Stimulated activated effector memory CD8-positive, alpha-beta T cell treated with anti-CD3 and anti-CD28 coated beads, Interleukin-12 subunit alpha, Interleukin-12 subunit beta, amount 100 ng/mL, for 72 hours (primary cell): ENCODE measurements at regions not wholly inside any gene's neighbourhood (a gene's known extent, or its start where the extent isn't known, plus 50 kb on each side); places are given as distances from the start of the nearest gene placed in this dataset.

ENCODE experiments used
- ATAC-seq: fragments of 150-1000 bp; cut with Tn5 transposase; 2 replicates; pipeline ENCODE4 v1.10.0; 2021
- DNase-seq, 2 donors: peaks; one replicate each; pipeline ENCODE4 v3.0.0; 2021 to 2022; ENCODE audit warnings: low spot score in 2 of 2
- H3K27ac Mint-ChIP-seq: one replicate; pipeline ENCODE4 v1.8.0; 2022; ENCODE audit warnings: mild to moderate bottlenecking, mixed read lengths
- H3K36me3 Mint-ChIP-seq: one replicate; pipeline ENCODE4 v1.8.0; 2022; ENCODE audit warnings: mild to moderate bottlenecking, mixed read lengths
- H3K4me1 Mint-ChIP-seq: one replicate; pipeline ENCODE4 v1.8.0; 2022; ENCODE audit warnings: mixed read lengths
- H3K4me3 Mint-ChIP-seq: one replicate; pipeline ENCODE4 v1.8.0; 2022; ENCODE audit warnings: mild to moderate bottlenecking, mixed read lengths
- H3K9me3 Mint-ChIP-seq: one replicate; pipeline ENCODE4 v1.8.0; 2022; ENCODE audit warnings: mixed read lengths

DNA sequence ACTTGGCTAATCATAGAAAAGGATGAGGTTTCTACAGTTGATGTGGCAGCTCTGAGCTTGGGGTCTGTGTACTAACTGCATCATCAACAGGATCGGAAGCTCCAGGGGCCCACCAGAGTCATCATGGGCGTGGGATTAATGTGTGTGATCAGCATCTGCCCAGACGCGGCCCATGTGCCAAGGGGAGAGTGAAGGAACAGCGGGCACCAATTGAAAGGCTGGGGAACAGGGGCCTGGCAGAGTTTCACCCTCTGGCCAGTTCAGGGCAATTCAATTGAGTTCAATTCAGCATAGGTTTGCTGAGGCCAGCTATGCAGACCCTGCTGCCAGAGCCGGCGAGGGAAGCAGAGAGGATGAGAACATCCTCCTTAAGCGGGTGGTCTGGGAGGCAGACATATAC lies 260.0 kb upstream of the AJAP1 start:
- DNase-seq (no peak), ATAC-seq (no peak)
- Mint-ChIP-seq H3K27ac (no peak overlapping the region), H3K4me1 (no peaks in the 10 kb centered on the region), H3K4me3 (no peak overlapping the region), H3K9me3 (peaks cover 2% of the 10 kb centered on the region), H3K36me3 (no peaks in the 10 kb centered on the region)

DNA sequence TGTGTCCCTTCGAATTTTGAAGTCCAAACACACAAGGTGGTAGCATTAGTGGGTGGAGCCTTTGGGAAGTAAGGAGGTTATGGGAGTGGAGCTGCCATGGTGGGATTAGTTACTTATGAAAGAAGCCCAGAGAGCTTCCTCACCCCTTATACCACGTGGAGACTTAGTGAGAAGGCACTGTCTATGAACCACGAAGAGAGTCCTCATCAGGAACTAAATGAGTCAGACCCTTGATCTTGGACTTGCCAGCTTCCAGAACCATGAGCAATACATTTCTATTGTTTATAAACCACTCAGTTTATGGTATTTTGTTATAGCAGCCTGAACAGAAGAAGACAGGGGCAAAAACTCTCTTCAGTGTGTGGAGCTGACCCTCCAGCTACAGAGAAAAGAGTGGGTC lies 259.3 kb upstream of the AJAP1 start:
- no peak overlapping the region for H3K4me3 Mint-ChIP-seq
- ATAC-seq (no peak), DNase-seq (no peak)
- no peaks in the 10 kb centered on the region for H3K4me1 Mint-ChIP-seq
- H3K9me3 Mint-ChIP-seq: peaks cover 2% of the 10 kb centered on the region
- H3K27ac Mint-ChIP-seq: no peak overlapping the region
- no peaks in the 10 kb centered on the region for H3K36me3 Mint-ChIP-seq

GRCh38 chr1:4395676-4396075 lies 258.7 kb upstream of the AJAP1 start:
- ATAC-seq: no peak
- H3K4me3 Mint-ChIP-seq: no peak overlapping the region

GRCh38 chr1:4396551-4396950 lies 257.9 kb upstream of the AJAP1 start:
- no peak for ATAC-seq
- DNase-seq: no peak
- Mint-ChIP-seq H3K36me3 (no peaks in the 10 kb centered on the region), H3K4me3 (no peak overlapping the region), H3K9me3 (peaks cover 2% of the 10 kb centered on the region), H3K27ac (no peak overlapping the region), H3K4me1 (no peaks in the 10 kb centered on the region)

More at GRCh38 chr1:4395676-4396075, 258.7 kb upstream of the AJAP1 start:
- peaks cover 2% of the 10 kb centered on the region for H3K9me3 Mint-ChIP-seq
- H3K4me1 Mint-ChIP-seq: no peaks in the 10 kb centered on the region
- H3K36me3 Mint-ChIP-seq: no peaks in the 10 kb centered on the region
- H3K27ac Mint-ChIP-seq: no peak overlapping the region
- DNase-seq: no peak

DNA sequence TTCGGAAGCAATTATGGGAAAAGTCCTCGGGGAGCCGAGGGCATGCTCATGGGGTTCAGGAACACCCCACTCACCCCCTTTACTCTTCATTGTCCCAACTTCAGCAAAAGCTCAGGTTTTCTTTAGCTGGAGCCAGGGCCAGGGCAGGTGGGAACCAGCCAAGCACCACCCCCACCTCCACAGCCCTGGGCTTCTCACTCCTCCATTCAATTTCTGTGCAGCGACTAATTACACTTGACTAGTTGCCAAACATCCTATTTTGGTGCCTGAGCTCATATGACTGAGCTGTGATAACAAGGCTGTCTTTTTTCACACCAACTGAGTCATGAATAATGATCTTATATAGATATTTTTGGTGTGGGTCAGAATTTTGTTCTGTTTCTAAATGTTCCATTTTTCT lies 257.2 kb upstream of the AJAP1 start:
- peaks cover 2% of the 10 kb centered on the region for H3K9me3 Mint-ChIP-seq
- no peak overlapping the region for H3K27ac Mint-ChIP-seq
- no peaks in the 10 kb centered on the region for H3K4me1 Mint-ChIP-seq
- DNase-seq (no peak), ATAC-seq (no peak)
- H3K4me3 Mint-ChIP-seq: no peak overlapping the region
- no peaks in the 10 kb centered on the region for H3K36me3 Mint-ChIP-seq

GRCh38 chr1:4402032-4402431 lies 252.4 kb upstream of the AJAP1 start:
- no peaks in the 10 kb centered on the region for H3K36me3 Mint-ChIP-seq
- ATAC-seq: no peak

GRCh38 chr1:4404854-4405590 lies 249.4 kb upstream of the AJAP1 start:
- no peaks in the 10 kb centered on the region for H3K4me1 Mint-ChIP-seq
- H3K4me3 Mint-ChIP-seq: no peak overlapping the region
- H3K9me3 Mint-ChIP-seq: no peaks in the 10 kb centered on the region
- DNase-seq (no peak), ATAC-seq (no peak)
- H3K27ac Mint-ChIP-seq: no peak overlapping the region
- no peaks in the 10 kb centered on the region for H3K36me3 Mint-ChIP-seq

More at GRCh38 chr1:4402032-4402431, 252.4 kb upstream of the AJAP1 start:
- DNase-seq: no peak
- H3K9me3 Mint-ChIP-seq: no peaks in the 10 kb centered on the region
- H3K4me1 Mint-ChIP-seq: no peaks in the 10 kb centered on the region
- no peak overlapping the region for H3K27ac Mint-ChIP-seq
- no peak overlapping the region for H3K4me3 Mint-ChIP-seq

GRCh38 chr1:4407851-4408250 lies 246.6 kb upstream of the AJAP1 start:
- no peaks in the 10 kb centered on the region for H3K36me3 Mint-ChIP-seq
- H3K27ac Mint-ChIP-seq: no peak overlapping the region
- no peaks in the 10 kb centered on the region for H3K4me1 Mint-ChIP-seq
- DNase-seq (no peak), ATAC-seq (no peak)
- no peak overlapping the region for H3K4me3 Mint-ChIP-seq
- no peaks in the 10 kb centered on the region for H3K9me3 Mint-ChIP-seq

- H3K36me3 Mint-ChIP-seq: no peaks in the 10 kb centered on the region
- no peak overlapping the region for H3K27ac Mint-ChIP-seq
Measured at GRCh38 chr1:4408380-4408779, 246.0 kb upstream of the AJAP1 start.

GRCh38 chr1:4411862-4412261 lies 242.5 kb upstream of the AJAP1 start:
- no peaks in the 10 kb centered on the region for H3K36me3 Mint-ChIP-seq
- DNase-seq (no peak), ATAC-seq (no peak)
- no peak overlapping the region for H3K27ac Mint-ChIP-seq
- H3K4me3 Mint-ChIP-seq: no peak overlapping the region
- H3K9me3 Mint-ChIP-seq: peaks cover 6% of the 10 kb centered on the region
- no peaks in the 10 kb centered on the region for H3K4me1 Mint-ChIP-seq

More at GRCh38 chr1:4408380-4408779, 246.0 kb upstream of the AJAP1 start:
- ATAC-seq (no peak), DNase-seq (no peak)
- no peaks in the 10 kb centered on the region for H3K9me3 Mint-ChIP-seq
- no peak overlapping the region for H3K4me3 Mint-ChIP-seq
- H3K4me1 Mint-ChIP-seq: no peaks in the 10 kb centered on the region

- no peaks in the 10 kb centered on the region for H3K36me3 Mint-ChIP-seq
- ATAC-seq (no peak), DNase-seq (no peak)
- H3K4me1 Mint-ChIP-seq: no peaks in the 10 kb centered on the region
- H3K9me3 Mint-ChIP-seq: peaks cover 11% of the 10 kb centered on the region
- H3K27ac Mint-ChIP-seq: no peak overlapping the region
- H3K4me3 Mint-ChIP-seq: no peak overlapping the region
Measured at GRCh38 chr1:4415476-4415875, 238.9 kb upstream of the AJAP1 start.

GRCh38 chr1:4416189-4416588 lies 238.2 kb upstream of the AJAP1 start:
- Mint-ChIP-seq H3K27ac (no peak overlapping the region), H3K36me3 (no peaks in the 10 kb centered on the region), H3K9me3 (peaks cover 13% of the 10 kb centered on the region), H3K4me3 (no peak overlapping the region), H3K4me1 (no peaks in the 10 kb centered on the region)
- DNase-seq (no peak), ATAC-seq (no peak)

DNA sequence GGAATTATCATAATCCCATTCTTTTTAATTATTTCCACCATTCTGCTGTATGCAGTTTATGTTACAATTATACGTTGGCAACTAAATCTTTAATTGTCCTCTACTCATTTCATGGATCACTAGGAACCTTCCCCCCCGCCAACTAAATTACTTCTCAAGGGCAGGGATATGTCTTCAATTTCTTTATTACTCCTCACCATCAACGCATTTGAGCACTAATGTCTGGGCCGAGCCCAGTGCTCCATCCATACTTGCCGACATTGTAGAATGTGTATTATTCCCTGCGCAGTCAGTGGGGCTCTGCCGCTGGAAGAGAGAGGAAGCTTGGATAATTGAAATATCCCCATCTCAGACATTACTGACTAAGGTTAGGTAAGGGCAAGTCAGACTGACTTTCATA lies 236.4 kb upstream of the AJAP1 start:
- Mint-ChIP-seq H3K9me3 (peaks cover 13% of the 10 kb centered on the region), H3K4me1 (no peaks in the 10 kb centered on the region), H3K36me3 (no peaks in the 10 kb centered on the region), H3K4me3 (no peak overlapping the region), H3K27ac (no peak overlapping the region)
- ATAC-seq (no peak), DNase-seq (no peak)

- Mint-ChIP-seq H3K4me1 (no peaks in the 10 kb centered on the region), H3K4me3 (no peak overlapping the region), H3K27ac (no peak overlapping the region), H3K9me3 (peaks cover 12% of the 10 kb centered on the region), H3K36me3 (no peaks in the 10 kb centered on the region)
- DNase-seq (no peak), ATAC-seq (no peak)
Measured at GRCh38 chr1:4421986-4422385, 232.4 kb upstream of the AJAP1 start.

DNA sequence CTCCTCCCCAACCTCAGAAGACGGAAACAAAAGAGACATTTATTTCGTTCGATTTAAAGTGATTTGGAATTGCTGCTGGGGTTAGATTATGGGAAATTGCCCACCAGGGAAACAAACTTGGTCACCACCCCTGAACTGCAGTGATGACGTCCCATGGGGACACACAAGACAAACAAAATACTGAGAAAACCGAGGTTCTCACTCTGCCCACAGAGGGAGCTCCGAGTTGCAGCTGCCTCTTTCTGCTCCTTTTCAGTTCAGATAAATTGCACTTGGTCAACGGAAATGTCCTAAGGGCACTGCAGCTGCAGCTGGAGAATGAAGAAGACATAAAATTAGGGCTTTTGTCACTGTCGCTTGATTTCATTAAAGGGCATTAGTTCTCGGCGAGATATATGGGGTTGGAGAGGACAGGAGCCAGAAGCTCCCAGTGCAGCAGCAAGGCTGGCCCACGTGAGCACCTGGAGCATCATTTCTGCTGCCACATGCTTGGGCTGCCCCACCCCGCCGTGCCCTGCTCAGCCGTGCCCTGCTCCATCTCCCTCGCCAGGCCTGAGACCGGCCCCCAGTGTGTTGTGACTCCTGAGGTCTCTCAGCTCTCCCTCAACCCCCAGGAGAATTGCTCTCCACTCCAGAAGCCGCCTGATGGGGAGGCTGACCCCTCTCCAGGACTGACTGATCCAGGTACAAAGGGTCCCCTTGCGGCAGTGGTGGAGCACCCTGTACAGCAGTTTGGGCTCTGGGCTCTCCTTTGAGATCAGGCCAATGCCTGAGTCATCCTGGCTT lies 231.7 kb upstream of the AJAP1 start:
- H3K4me3 Mint-ChIP-seq: no peak overlapping the region
- no peak for ATAC-seq
- H3K27ac Mint-ChIP-seq: no peak overlapping the region
- no peaks in the 10 kb centered on the region for H3K4me1 Mint-ChIP-seq
- H3K36me3 Mint-ChIP-seq: no peaks in the 10 kb centered on the region
- peaks cover 13% of the 10 kb centered on the region for H3K9me3 Mint-ChIP-seq
- no peak for DNase-seq

GRCh38 chr1:4424254-4424653 lies 230.2 kb upstream of the AJAP1 start:
- no peak for DNase-seq
- ATAC-seq: no peak
- Mint-ChIP-seq H3K27ac (no peak overlapping the region), H3K36me3 (no peaks in the 10 kb centered on the region), H3K9me3 (peaks cover 13% of the 10 kb centered on the region), H3K4me3 (no peak overlapping the region), H3K4me1 (no peaks in the 10 kb centered on the region)
